ENCODE measurements at regions not wholly inside any gene's neighbourhood (a gene's known extent, or its start where the extent isn't known, plus 50 kb on each side); places are given as distances from the start of the nearest gene placed in this dataset.

DNA sequence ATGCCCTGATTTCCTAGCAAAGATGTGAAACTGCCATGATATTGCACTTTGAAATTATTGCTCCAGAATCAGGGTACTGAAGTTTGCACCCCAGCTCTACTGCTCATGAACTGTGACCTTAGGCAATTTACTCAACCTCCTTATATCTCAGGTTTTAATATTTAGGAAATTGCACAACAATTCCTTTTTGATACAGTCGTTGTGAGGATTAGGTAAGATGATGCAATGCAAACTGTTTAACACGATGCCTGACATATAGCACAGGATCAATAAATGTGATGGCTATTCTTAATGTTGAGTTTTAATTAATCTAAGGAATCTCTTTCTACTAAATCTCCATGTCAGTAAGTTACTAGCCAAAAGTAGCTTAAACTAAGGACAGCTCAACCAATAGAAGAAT lies 555.8 kb downstream of the GALC start:
- Histone ChIP-seq H3K27ac (no peak overlapping the region), H3K4me3 (no peak overlapping the region), H3K9me3 (replicated peaks in 1 of 3) (no peaks in the 10 kb centered on the region), H3K36me3 (replicated peaks in 1 of 2) (no peaks in the 10 kb centered on the region), H3K4me1 (replicated peaks in 1 of 2) (no peaks in the 10 kb centered on the region), H3K27me3 (no peaks in the 10 kb centered on the region)
- intact Hi-C loops (cut with DNase I): no loop called here
- no peak for DNase-seq
- 62 to 79% (median 75%) methylated on average over 2 of the region's 2 CpGs for WGBS, 4 donors
- TF ChIP-seq, protein P1, sequence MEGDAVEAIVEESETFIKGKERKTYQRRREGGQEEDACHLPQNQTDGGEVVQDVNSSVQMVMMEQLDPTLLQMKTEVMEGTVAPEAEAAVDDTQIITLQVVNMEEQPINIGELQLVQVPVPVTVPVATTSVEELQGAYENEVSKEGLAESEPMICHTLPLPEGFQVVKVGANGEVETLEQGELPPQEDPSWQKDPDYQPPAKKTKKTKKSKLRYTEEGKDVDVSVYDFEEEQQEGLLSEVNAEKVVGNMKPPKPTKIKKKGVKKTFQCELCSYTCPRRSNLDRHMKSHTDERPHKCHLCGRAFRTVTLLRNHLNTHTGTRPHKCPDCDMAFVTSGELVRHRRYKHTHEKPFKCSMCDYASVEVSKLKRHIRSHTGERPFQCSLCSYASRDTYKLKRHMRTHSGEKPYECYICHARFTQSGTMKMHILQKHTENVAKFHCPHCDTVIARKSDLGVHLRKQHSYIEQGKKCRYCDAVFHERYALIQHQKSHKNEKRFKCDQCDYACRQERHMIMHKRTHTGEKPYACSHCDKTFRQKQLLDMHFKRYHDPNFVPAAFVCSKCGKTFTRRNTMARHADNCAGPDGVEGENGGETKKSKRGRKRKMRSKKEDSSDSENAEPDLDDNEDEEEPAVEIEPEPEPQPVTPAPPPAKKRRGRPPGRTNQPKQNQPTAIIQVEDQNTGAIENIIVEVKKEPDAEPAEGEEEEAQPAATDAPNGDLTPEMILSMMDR (IDR thresholded peaks at IDR 0.05): no peak
- TF ChIP-seq POLR2A (IDR thresholded peaks at IDR 0.05): no peak

DNA sequence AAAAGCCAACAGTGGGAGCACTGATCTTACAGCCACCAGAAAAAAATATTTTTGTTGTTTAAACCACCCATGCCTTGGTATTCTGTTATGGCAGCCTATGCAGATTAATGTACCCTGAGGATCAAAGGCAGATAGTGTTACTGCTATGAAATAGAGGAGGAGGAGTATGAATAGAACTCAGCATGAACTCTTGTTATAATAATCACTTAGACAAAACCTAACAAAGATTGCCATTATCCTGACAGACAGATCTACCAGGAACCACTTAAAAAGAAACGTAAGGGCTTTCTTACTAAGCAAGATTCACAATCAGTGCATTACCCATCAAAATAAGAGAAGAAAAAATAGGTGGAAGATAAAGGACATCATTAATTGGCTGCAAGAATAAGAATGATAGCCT lies 558.3 kb downstream of the GALC start:
- H3K27me3 ChIP-seq: no peaks in the 10 kb centered on the region
- no peaks in the 10 kb centered on the region for H3K9me3 ChIP-seq (replicated peaks in 1 of 3)
- 61 to 74% (median 66%) methylated on average over 1 of the region's 1 CpG for WGBS, 4 donors
- no peak overlapping the region for H3K4me3 ChIP-seq
- TF ChIP-seq, protein P1 (IDR thresholded peaks at IDR 0.05): no peak
- no peak for TF ChIP-seq POLR2A (IDR thresholded peaks at IDR 0.05)
- no peak for DNase-seq
- intact Hi-C loops (cut with DNase I): no loop called here
- H3K36me3 ChIP-seq (replicated peaks in 1 of 2): no peaks in the 10 kb centered on the region
- no peak overlapping the region for H3K27ac ChIP-seq
- no peaks in the 10 kb centered on the region for H3K4me1 ChIP-seq (replicated peaks in 1 of 2)

DNA sequence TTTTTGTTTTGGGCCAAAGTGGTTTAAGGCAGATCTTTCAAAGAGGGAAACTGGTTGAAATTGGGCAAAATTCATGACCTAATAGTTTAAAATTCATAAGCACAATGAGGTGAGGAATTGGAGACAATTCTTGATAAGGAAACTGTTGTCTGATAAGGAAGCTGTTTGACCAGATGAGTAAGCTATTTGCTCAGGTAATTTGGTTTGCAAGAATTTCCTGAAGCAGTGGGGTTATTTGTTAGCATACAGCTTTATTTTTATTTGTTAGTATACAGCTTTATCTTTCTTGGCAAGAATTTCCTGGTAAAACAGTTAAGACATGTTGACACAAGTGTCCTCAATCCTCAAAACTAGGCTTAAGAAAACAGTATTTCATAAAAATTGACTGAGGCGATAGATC lies 559.0 kb downstream of the GALC start:
- WGBS, 4 donors: 80 to 90% (median 86%) methylated on average over 1 of the region's 1 CpG
- H3K27ac ChIP-seq: no peak overlapping the region
- H3K9me3 ChIP-seq (replicated peaks in 1 of 3): no peaks in the 10 kb centered on the region
- DNase-seq: no peak
- H3K27me3 ChIP-seq: no peaks in the 10 kb centered on the region
- no peaks in the 10 kb centered on the region for H3K36me3 ChIP-seq (replicated peaks in 1 of 2)
- no peaks in the 10 kb centered on the region for H3K4me1 ChIP-seq (replicated peaks in 1 of 2)
- intact Hi-C loops (cut with DNase I): no loop called here
- TF ChIP-seq POLR2A (IDR thresholded peaks at IDR 0.05): no peak
- TF ChIP-seq, protein P1 (IDR thresholded peaks at IDR 0.05): no peak
- no peak overlapping the region for H3K4me3 ChIP-seq

DNA sequence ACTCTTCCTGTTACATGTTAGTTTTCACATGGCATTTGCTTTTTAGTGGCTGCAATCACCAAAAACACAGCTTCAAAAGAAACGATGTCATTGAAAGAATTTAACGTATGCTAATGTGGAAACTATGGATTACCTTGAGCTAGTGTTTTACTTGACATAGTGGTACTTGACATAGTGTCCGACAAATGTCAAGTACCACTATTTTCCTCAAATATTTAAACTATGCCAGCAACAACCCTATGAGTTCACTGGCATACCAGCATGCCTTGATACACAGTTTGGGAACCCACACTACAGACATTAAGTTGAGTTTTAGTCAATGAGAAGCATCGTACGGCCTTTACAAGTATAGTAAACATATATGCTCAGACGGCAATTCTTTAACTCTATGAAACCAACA lies 560.3 kb downstream of the GALC start:
- no peaks in the 10 kb centered on the region for H3K4me1 ChIP-seq (replicated peaks in 1 of 2)
- DNase-seq: no peak
- no peaks in the 10 kb centered on the region for H3K9me3 ChIP-seq (replicated peaks in 1 of 3)
- TF ChIP-seq, protein P1 (IDR thresholded peaks at IDR 0.05): no peak
- TF ChIP-seq POLR2A (IDR thresholded peaks at IDR 0.05): no peak
- no peak overlapping the region for H3K27ac ChIP-seq
- H3K36me3 ChIP-seq (replicated peaks in 1 of 2): no peaks in the 10 kb centered on the region
- WGBS, 4 donors: 85 to 91% (median 90%) methylated on average over 6 of the region's 6 CpGs
- no peak overlapping the region for H3K4me3 ChIP-seq
- H3K27me3 ChIP-seq: no peaks in the 10 kb centered on the region
- intact Hi-C loops (cut with DNase I): no loop called here

All from adrenal gland (tissue), 9 donors.